NT2/D1 (cell line): ENCODE measurements at regions not wholly inside any gene's neighbourhood (a gene's known extent, or its start where the extent isn't known, plus 50 kb on each side); places are given as distances from the start of the nearest gene placed in this dataset.
"Not testable (repeated sequence)": the region's sequence is repeated elsewhere in the genome, so short reads cannot be mapped to it uniquely, and the experiment has no call there.

Source experiments
- DNase-seq: peaks from one replicate; pipeline ENCODE4 v3.0.0-alpha.2; 2011; ENCODE audit warnings: low read depth, low spot score
- H3K27me3 ChIP-seq: 2 replicates; pipeline ENCODE4 v1.6.0; 2011; ENCODE audit warnings: mild to moderate bottlenecking; ENCODE audit not compliant: insufficient read length, insufficient read depth
- H3K36me3 ChIP-seq: 2 replicates; pipeline ENCODE4 v1.6.1; 2011; ENCODE audit warnings: mild to moderate bottlenecking, low read length, mixed read lengths; ENCODE audit not compliant: insufficient read depth, insufficient read length
- H3K4me1 ChIP-seq: 2 replicates; pipeline ENCODE4 v1.5.1; 2011; ENCODE audit not compliant: insufficient read depth, insufficient read length
- H3K4me3 ChIP-seq: 2 replicates; pipeline ENCODE4 v1.5.1; 2011; ENCODE audit warnings: low read depth; ENCODE audit not compliant: insufficient read length
- H3K9ac ChIP-seq: 2 replicates; pipeline ENCODE4 v1.6.0; 2011; ENCODE audit warnings: low read depth; ENCODE audit not compliant: insufficient read length
- H3K9me3 ChIP-seq: 2 replicates; pipeline ENCODE4 v1.5.1; 2011; ENCODE audit warnings: mild to moderate bottlenecking, low read length; ENCODE audit not compliant: insufficient read depth
- SUZ12 ChIP-seq: IDR thresholded peaks from 2 replicates; pipeline ENCODE4 v1.6.1; 2011; ENCODE audit not compliant: insufficient read length, insufficient read depth; ENCODE audit errors: extremely low read depth
- YY1 ChIP-seq: IDR thresholded peaks from 2 replicates; pipeline ENCODE4 v1.6.1; 2011; ENCODE audit not compliant: insufficient read length, insufficient read depth
- ZNF274 ChIP-seq: IDR thresholded peaks from 2 replicates; pipeline ENCODE4 v1.6.1; 2011; ENCODE audit warnings: mild to moderate bottlenecking, low read depth, low read length

DNA sequence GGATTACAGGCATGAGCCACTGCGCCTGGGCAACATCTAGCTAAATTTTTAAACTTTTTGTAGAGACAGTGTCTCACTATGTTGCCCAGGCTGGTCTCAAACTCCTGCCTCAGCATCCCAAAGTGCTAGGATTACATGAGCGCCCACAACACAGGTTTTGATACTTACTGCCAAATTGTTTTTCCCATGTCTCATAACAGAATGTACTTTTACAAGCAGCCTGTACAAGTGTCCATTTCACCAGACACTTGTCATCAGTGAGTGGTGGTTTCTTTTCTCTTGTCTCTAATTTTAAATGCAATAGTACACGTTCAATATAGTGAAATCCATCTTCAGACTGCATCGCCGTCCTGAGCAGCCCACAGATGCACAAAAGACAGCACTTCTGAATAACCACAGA is 116.4 kb upstream of the LYZL2 start:
- Histone ChIP-seq H3K27me3 (no peaks in the 10 kb centered on the region), H3K36me3 (no peaks in the 10 kb centered on the region), H3K4me3 (no peak overlapping the region), H3K4me1 (no peaks in the 10 kb centered on the region), H3K9ac (no peak overlapping the region), H3K9me3 (no peaks in the 10 kb centered on the region)
- TF ChIP-seq ZNF274 (no peak), SUZ12 (no peak), YY1 (no peak)
- no peak for DNase-seq

DNA sequence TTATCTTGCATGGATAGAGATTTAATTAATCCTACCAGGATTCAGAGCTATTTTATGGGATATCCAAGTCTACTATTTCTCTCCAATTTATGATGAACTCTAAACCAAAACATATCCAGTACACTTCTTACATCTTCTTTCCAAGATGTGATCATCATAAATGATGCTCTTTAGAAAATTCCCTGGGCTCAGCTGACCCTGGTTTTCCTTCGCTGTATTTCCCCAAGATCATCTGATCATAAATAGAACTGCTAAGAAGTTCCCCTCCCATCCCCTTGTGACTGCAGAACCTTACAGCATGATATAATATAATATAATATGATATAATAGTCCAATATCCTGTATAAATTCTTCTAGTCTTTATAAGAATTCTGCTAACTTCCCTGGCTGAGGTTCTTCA is 114.6 kb upstream of the LYZL2 start:
- no peak overlapping the region for H3K9ac ChIP-seq
- no peak for TF ChIP-seq SUZ12
- TF ChIP-seq YY1: no peak
- no peak for TF ChIP-seq ZNF274
- no peaks in the 10 kb centered on the region for H3K27me3 ChIP-seq
- no peak overlapping the region for H3K4me3 ChIP-seq
- no peaks in the 10 kb centered on the region for H3K9me3 ChIP-seq
- H3K36me3 ChIP-seq: no peaks in the 10 kb centered on the region
- no peak for DNase-seq
- no peaks in the 10 kb centered on the region for H3K4me1 ChIP-seq

DNA sequence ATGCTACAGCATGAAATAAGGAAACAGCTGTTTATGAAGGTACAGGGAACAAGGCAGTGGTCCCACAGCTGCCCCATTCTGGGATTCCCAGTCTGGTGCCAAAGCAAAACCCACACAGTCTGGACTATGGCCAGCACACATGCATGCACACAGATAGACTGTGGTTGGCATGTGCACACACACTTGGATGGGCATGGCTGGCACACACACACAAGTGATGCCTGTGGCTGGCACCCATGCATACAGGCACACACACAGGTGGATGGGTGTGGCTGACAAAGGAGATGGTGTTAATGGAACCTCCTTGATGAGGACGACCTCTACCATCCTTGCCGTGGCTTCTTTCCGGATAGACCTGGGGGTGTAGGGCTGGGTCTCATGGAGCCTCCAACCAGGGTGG is 114.0 kb upstream of the LYZL2 start:
- no peak overlapping the region for H3K9ac ChIP-seq
- no peaks in the 10 kb centered on the region for H3K36me3 ChIP-seq
- no peaks in the 10 kb centered on the region for H3K9me3 ChIP-seq
- no peaks in the 10 kb centered on the region for H3K27me3 ChIP-seq
- H3K4me1 ChIP-seq: no peaks in the 10 kb centered on the region
- TF ChIP-seq YY1 (no peak), SUZ12 (no peak), ZNF274 (no peak)
- no peak overlapping the region for H3K4me3 ChIP-seq
- DNase-seq: no peak

DNA sequence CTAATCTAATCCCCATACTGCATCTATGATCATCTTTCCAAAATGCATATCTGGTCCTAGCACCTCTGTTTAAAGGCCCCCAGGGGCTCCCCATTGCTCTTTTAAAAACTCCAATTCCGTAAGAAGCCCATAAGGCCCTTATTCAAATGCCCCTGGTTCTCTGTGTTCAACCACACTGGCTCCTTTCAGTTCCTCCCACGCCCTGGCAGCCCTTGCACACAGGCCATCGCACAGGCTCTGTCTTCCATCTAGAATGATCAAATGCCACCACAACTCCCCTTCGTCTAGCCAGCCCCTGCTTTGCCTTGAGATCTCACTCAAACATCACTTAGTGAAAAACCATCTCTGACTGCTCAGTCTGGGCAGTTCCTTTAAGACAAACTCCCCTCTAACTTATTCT is 112.9 kb upstream of the LYZL2 start:
- Histone ChIP-seq H3K9ac (no peak overlapping the region), H3K4me3 (no peak overlapping the region), H3K4me1 (no peaks in the 10 kb centered on the region), H3K27me3 (no peaks in the 10 kb centered on the region), H3K9me3 (no peaks in the 10 kb centered on the region), H3K36me3 (no peaks in the 10 kb centered on the region)
- DNase-seq: no peak
- no peak for TF ChIP-seq SUZ12
- no peak for TF ChIP-seq YY1
- no peak for TF ChIP-seq ZNF274

DNA sequence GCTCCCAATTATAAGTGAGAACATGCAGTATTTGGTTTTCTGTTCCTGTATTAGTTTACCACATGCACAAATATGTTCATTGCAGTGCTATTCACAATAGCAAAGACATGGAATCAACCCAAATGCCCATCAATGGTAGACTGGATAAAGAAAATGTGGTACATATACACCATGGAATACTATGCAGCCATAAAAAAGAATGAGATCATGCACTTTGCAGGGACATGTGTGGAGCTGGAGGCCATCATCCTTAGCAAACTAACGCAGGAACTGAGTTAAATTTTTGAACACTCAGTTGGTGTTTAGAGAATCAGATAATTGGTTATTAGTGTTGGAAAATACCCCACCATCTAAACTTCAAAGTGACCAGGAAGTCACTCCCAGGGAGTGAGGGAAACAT is 111.2 kb upstream of the LYZL2 start:
- not testable (repeated sequence) for DNase-seq, H3K9ac ChIP-seq, H3K36me3 ChIP-seq, H3K27me3 ChIP-seq, H3K9me3 ChIP-seq, H3K4me3 ChIP-seq, H3K4me1 ChIP-seq

DNA sequence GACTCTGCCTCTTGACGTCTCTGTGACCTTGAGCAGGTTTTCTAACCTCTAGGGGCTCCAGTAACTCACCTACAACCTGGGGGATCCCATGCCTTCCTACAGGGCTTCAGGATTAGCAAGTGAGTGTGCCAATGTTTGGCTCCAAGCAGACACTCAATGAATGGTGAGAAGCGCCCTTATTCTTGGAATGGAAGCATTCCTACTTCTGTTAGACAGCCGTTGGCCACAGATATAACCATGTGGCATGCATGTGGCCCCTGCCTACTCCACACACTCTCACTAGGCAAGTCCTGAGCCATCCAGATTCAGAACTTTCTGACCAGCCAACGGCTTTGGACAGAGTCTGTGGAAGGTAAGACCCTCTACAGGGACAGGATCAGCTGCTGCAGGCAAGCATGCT is 108.9 kb upstream of the LYZL2 start:
- no peak for TF ChIP-seq YY1
- no peak for TF ChIP-seq SUZ12
- no peak for TF ChIP-seq ZNF274
- H3K36me3 ChIP-seq: no peaks in the 10 kb centered on the region
- H3K9ac ChIP-seq: no peak overlapping the region
- no peaks in the 10 kb centered on the region for H3K9me3 ChIP-seq
- no peaks in the 10 kb centered on the region for H3K27me3 ChIP-seq
- H3K4me3 ChIP-seq: no peak overlapping the region
- DNase-seq: no peak
- no peaks in the 10 kb centered on the region for H3K4me1 ChIP-seq

DNA sequence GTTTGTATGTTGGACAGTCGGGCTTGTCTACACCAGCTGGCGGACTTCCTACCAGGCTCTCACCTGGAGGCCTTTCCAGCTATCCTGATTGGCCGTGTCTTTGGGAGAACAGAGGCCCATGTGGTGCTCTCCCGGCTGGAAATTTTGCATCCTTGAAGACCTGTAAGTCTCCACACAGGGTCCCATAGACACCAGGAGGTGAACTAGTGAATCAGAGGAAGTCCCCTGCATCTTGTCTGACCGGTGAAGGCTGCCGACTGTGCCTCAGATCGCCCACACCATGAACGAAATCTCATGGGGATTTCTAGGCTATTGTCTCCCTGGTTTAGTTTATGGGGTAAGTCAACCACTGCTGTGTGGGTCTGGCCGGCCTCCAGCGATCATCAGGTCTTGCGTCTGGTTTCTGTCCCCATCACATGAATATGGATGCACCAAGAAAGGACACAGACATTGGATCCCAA is 108.4 kb upstream of the LYZL2 start:
- no peak overlapping the region for H3K4me3 ChIP-seq

DNA sequence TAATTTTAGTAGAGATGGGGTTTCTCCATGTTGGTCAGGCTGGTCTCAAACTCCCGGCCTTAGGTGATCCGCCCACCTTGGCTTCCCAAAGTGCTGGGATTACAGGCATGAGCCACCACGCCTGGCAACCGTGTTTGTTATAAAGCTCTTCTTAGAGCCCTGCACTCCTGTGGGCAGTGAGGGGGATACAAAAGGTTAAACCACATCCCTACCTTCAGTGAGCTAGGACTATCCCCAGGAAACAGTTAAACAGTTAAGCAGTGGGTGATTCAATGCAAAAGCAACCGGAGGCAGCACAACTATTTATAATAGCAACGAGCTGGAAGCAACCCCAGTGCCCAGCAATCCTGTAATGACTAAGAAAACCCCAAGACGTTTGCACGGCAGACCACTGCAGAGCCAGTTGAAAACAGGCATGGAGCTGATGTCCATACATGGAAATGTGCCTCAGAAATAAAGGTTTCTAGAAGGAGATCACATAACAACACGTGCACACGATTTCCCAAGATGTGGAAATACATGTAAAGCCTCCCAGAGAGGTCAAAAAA is 107.2 kb upstream of the LYZL2 start:
- Histone ChIP-seq H3K4me3 (no peak overlapping the region), H3K9me3 (no peaks in the 10 kb centered on the region), H3K9ac (no peak overlapping the region), H3K27me3 (no peaks in the 10 kb centered on the region), H3K4me1 (no peaks in the 10 kb centered on the region), H3K36me3 (no peaks in the 10 kb centered on the region)
- no peak for DNase-seq
- no peak for TF ChIP-seq YY1
- TF ChIP-seq SUZ12: no peak
- no peak for TF ChIP-seq ZNF274

More for the DNA sequence above, 108.4 kb upstream of the LYZL2 start:
- Histone ChIP-seq H3K9ac (no peak overlapping the region), H3K36me3 (no peaks in the 10 kb centered on the region), H3K27me3 (no peaks in the 10 kb centered on the region), H3K4me1 (no peaks in the 10 kb centered on the region), H3K9me3 (no peaks in the 10 kb centered on the region)
- TF ChIP-seq ZNF274 (no peak), YY1 (no peak), SUZ12 (no peak)
- no peak for DNase-seq
